ENCODE measurements at regions not wholly inside any gene's neighbourhood (a gene's known extent, or its start where the extent isn't known, plus 50 kb on each side); places are given as distances from the start of the nearest gene placed in this dataset.
A peak's percentile ranks its signal among the peaks of the same experiment; 100 is the strongest.

- DNase-seq (ENCODE audit: low spot score in 2 of 2, unreplicated experiment in 2 of 2) = no peak
- Mint-ChIP-seq H3K4me1 (peaks cover 13% of the 10 kb centered on the region), H3K27ac (peak overlapping the region; percentile 18), H3K36me3 (no peaks in the 10 kb centered on the region), H3K9me3 (peaks cover 27% of the 10 kb centered on the region), H3K27me3 (ENCODE audit: low read depth) (peaks cover 4% of the 10 kb centered on the region), H3K4me3 (no peak overlapping the region)
- no peak for TF ChIP-seq CTCF (IDR thresholded peaks at IDR 0.05; ENCODE audit: unreplicated experiment)
Observed at GRCh38 chr6:149200282-149200945, 117.1 kb upstream of the TAB2 start.

GRCh38 chr6:149201068-149201655 lies 116.3 kb upstream of the TAB2 start:
- Mint-ChIP-seq H3K4me1 (peaks cover 14% of the 10 kb centered on the region), H3K27ac (no peak overlapping the region), H3K4me3 (no peak overlapping the region)

GRCh38 chr6:149202100-149202499 lies 115.4 kb upstream of the TAB2 start:
- H3K9me3 Mint-ChIP-seq = peaks cover 22% of the 10 kb centered on the region
- H3K27me3 Mint-ChIP-seq (ENCODE audit: low read depth) = peaks cover 4% of the 10 kb centered on the region
- H3K4me1 Mint-ChIP-seq = peaks cover 17% of the 10 kb centered on the region
- DNase-seq (ENCODE audit: low spot score in 2 of 2, unreplicated experiment in 2 of 2) = no peak
- no peak for TF ChIP-seq CTCF (IDR thresholded peaks at IDR 0.05; ENCODE audit: unreplicated experiment)
- H3K4me3 Mint-ChIP-seq = no peak overlapping the region
- no peaks in the 10 kb centered on the region for H3K36me3 Mint-ChIP-seq
- no peak overlapping the region for H3K27ac Mint-ChIP-seq

More at GRCh38 chr6:149201068-149201655, 116.3 kb upstream of the TAB2 start:
- TF ChIP-seq CTCF (IDR thresholded peaks at IDR 0.05; ENCODE audit: unreplicated experiment) = no peak
- DNase-seq (ENCODE audit: low spot score in 2 of 2, unreplicated experiment in 2 of 2) = no peak
- Mint-ChIP-seq H3K9me3 (peaks cover 27% of the 10 kb centered on the region), H3K36me3 (no peaks in the 10 kb centered on the region), H3K27me3 (ENCODE audit: low read depth) (peaks cover 6% of the 10 kb centered on the region)

GRCh38 chr6:149202952-149203351 lies 114.6 kb upstream of the TAB2 start:
- no peak for DNase-seq (ENCODE audit: low spot score in 2 of 2, unreplicated experiment in 2 of 2)
- H3K9me3 Mint-ChIP-seq = peaks cover 13% of the 10 kb centered on the region
- H3K4me1 Mint-ChIP-seq = peaks cover 21% of the 10 kb centered on the region
- H3K4me3 Mint-ChIP-seq = no peak overlapping the region
- no peak for TF ChIP-seq CTCF (IDR thresholded peaks at IDR 0.05; ENCODE audit: unreplicated experiment)
- H3K27ac Mint-ChIP-seq = no peak overlapping the region
- H3K36me3 Mint-ChIP-seq = no peaks in the 10 kb centered on the region
- H3K27me3 Mint-ChIP-seq (ENCODE audit: low read depth) = peaks cover 7% of the 10 kb centered on the region

GRCh38 chr6:149203509-149203908 lies 114.0 kb upstream of the TAB2 start:
- H3K9me3 Mint-ChIP-seq = peaks cover 9% of the 10 kb centered on the region
- H3K27me3 Mint-ChIP-seq (ENCODE audit: low read depth) = peaks cover 7% of the 10 kb centered on the region
- H3K4me3 Mint-ChIP-seq = no peak overlapping the region
- no peak overlapping the region for H3K27ac Mint-ChIP-seq
- no peak for TF ChIP-seq CTCF (IDR thresholded peaks at IDR 0.05; ENCODE audit: unreplicated experiment)
- DNase-seq (ENCODE audit: low spot score in 2 of 2, unreplicated experiment in 2 of 2) = no peak
- H3K4me1 Mint-ChIP-seq = peaks cover 26% of the 10 kb centered on the region
- no peaks in the 10 kb centered on the region for H3K36me3 Mint-ChIP-seq
